NCI-H82 treated with DMSO at 0.1 percent for 48 hours (cell line): ENCODE measurements at regions not wholly inside any gene's neighbourhood (a gene's known extent, or its start where the extent isn't known, plus 50 kb on each side); places are given as distances from the start of the nearest gene placed in this dataset.
"Not testable (repeated sequence)": the region's sequence is repeated elsewhere in the genome, so short reads cannot be mapped to it uniquely, and the experiment has no call there.

Experiments used
- DNase-seq: peaks from one replicate; lab custom pipeline; 2025; ENCODE audit not compliant: unreplicated experiment; lab: John Stamatoyannopoulos, UW

- no peak for DNase-seq
These were observed 220.8 kb upstream of the ATP10A start for GRCh38 chr15:26083896-26084295.

GRCh38 chr15:26083457-26083856 lies 220.3 kb upstream of the ATP10A start:
- DNase-seq: no peak

GRCh38 chr15:26082221-26083109 lies 219.3 kb upstream of the ATP10A start:
- peak; percentile 92 for DNase-seq

DNA sequence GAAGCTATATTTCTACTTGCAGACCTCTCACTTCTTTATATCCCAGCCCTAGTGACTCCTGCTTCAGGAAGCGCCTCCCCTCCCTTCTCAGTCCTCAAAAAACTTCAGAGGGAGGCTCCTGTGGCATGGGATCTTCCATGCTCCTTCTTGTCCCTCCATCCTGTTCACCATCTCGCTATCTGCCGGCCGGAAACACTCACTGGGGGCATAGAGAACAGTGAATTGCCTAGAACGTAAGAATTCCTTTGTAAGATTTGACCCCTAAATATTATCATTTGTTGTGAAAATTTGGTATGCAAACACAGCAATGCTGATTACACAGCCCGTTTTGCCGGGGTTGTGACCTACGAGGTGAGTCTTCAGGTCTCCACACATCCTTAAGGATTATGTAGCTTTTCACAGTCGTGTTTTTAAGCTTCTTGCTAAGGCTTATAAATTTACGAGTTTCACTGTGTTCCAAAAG lies 218.7 kb upstream of the ATP10A start:
- DNase-seq: no peak

DNA sequence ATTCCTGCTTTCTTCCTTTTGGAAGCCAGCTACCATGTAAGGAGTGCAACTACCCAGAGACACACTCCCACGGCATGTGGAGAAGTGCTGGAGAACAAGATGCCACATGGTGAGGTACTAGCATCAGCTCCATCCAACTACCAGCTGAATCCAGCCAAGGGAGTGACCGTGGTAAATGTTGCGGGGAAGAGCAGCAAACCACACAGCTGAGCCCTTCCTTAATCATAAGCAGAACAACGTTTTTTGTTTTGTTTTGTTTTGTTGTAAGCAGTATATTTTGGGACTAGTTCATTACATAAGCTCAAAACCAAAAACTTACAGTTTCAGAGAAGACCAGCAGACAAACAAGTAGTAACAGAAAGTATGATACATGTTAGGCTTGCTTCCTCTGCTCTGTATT lies 212.6 kb upstream of the ATP10A start:
- DNase-seq: no peak

GRCh38 chr15:26073430-26074333 lies 210.6 kb upstream of the ATP10A start:
- no peak for DNase-seq

DNA sequence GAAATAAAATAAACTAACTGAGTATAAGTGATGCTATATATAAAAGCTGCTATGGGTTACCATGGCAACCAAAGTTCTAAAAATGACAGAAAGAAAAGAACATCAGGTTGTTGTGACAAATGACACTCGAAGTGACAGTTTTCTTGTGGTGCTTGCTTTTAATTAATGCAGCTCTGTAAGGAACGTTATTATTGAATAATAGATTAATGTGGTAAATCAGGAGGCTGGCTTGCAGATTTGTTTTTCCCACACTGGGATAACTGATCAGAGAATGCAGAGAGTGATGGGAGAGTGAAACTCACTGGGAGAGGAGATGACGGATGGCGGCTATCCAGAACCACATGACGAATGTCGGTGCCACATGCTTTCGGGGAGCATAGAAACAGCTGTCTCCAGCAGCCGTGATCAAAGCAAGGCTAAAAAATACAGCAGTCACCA lies 207.0 kb upstream of the ATP10A start:
- DNase-seq: no peak

DNA sequence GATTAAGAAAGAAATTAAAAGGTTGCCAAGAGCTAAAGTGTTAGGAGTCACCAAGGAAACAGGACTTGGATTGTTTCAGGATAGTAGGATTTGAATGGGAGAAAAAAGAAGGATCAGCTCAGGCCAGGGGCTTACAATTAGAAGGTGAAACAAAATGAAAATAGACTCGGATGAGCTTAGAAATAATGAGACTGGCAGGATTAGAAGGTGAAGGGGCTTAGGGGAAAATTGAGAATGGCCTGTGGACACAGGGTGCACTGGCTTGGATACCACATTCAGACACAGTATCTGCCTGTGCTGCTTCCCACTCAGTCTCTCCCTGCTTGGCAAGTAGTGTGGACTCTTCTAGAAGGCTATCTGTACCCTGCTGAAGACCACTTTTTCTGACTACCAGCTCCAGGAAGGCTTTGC lies 206.1 kb upstream of the ATP10A start:
- peak; percentile 13 for DNase-seq

GRCh38 chr15:26066896-26067295 lies 203.8 kb upstream of the ATP10A start:
- DNase-seq: no peak

DNA sequence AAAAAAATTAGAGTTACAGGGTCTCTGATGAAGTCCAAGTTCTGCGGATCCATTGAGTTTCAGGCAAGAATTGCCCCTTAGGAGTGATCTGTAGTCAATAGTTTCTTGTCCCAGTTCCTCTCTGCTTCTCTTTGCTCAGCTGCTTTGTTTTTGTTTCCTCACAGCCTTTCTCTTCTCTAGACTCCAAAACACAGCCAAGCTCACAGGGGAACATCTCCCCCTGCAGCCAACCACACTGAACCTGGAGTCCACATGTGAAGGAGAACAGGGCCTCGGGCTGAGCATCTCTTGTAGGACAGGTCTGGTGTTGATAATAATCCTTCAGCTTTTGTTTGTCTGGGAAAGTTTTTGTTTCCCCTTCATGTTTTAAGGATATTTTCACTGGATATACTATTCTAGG lies 202.6 kb upstream of the ATP10A start:
- no peak for DNase-seq

GRCh38 chr15:26061248-26061647 lies 198.1 kb upstream of the ATP10A start:
- DNase-seq: no peak

GRCh38 chr15:26056766-26057165 lies 193.6 kb upstream of the ATP10A start:
- DNase-seq: not testable (repeated sequence)

GRCh38 chr15:26051761-26052675 lies 188.9 kb upstream of the ATP10A start:
- peak; percentile 49 for DNase-seq

- DNase-seq: no peak
These were observed 187.9 kb upstream of the ATP10A start for GRCh38 chr15:26050984-26051383.

DNA sequence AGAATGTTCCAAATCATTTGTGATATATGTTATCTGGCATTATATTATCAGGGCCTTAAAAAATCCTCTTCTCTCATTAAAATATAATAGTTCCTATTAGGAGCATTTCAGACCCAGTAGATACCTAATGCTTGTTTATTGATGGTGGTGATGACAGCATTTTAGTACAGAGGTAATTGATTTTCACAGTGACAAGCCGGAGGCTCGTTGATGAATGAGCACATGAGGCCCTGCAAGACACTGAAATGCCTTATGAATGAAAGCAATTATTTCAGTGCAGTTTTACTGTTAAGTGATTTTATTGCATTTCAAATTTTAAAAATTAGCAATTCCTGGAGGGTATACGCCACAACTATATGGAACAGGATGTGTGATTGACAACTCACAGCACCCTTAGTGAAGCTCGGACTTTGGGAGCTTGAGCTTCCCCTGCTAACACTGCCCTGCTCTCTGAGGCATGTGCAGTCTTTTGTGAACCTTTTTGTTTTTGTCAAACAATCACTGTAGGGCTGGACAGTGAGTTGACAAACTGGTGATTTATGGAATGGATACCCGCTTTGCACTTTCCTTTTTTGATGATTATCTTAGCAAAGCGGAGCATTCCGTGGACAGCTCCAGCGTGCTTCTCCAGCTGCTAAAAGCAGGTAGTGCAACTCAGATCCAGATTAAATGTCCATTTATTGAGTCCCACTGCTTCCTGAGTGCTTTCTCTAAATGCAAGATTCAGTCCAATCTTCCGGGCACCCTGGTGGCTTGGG lies 187.0 kb upstream of the ATP10A start:
- DNase-seq: no peak

DNA sequence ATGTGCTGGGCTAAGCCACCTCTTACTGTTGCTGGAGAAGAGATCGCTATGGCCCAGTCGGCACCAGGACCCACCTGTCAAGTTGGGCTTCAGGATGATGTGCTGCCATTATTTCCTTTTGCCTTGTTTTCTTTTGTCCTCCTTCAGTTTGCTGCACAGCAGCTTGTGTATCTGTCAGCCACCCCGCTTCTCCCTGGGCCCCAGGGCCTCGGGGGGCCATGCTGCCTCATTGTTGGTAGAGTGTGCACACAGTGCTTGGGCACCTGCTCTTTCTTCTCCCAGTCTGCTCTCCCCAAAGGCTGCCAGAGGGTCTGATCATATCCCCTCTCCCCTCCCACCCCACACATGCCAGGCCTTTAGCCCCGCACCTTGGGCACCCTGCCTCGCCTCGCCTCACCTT lies 185.5 kb upstream of the ATP10A start:
- no peak for DNase-seq

DNA sequence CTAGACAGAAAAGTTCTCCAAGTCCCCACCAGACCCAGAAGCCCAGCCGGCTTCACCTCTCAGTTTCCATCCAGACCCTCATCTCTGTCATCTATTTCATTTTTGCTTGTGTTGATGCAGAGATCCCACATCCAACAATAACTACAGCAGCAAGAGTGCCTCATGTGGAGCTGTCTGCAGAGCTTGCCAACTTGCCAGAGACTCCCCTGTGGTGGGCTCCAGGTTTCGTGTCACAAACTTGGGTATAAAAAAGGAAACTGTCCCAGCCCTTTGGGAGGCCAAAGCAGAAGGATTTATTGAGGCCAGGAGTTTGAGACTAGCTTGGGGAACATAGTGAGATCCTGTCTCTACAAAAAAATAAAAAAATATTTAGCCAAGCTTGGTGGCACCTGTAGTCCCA lies 182.4 kb upstream of the ATP10A start:
- no peak for DNase-seq

DNA sequence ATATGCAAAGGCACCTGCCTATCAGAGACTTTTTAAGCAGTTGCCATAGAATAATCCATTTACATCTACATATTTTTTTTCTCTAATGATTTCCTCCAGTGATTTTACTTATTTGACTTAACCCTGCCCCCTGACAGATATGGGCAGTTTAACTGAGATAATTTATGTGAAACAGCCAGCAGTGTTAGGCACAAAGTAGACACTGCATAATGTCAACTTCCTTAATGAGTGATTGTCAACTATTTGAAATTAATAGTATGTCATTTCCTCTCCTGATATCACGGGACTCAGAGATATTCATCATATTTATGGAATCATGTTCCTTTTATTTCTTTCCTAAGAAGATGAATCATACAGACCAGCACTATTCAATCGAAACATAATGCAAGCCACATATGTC lies 179.9 kb upstream of the ATP10A start:
- DNase-seq: no peak

- DNase-seq: no peak
These were observed 175.6 kb upstream of the ATP10A start for GRCh38 chr15:26038693-26039092.

GRCh38 chr15:26037369-26037768 lies 174.2 kb upstream of the ATP10A start:
- no peak for DNase-seq
